Keratinocyte (primary cell): ENCODE measurements at regions not wholly inside any gene's neighbourhood (a gene's known extent, or its start where the extent isn't known, plus 50 kb on each side); places are given as distances from the start of the nearest gene placed in this dataset.

ENCODE experiments used
- DNase-seq: peaks from one replicate; pipeline ENCODE4 v3.0.0-alpha.2; 2011; ENCODE audit warnings: low read depth, missing footprints, low spot score
- FAIRE-seq: peaks from 2 replicates; lab custom pipeline; 2011; peaks lifted over from hg19 to GRCh38; lab: Jason Lieb, UNC
- H2AFZ ChIP-seq: 2 replicates; pipeline ENCODE4 v1.6.0; 2012; ENCODE audit warnings: low read length, control low read depth, inconsistent platforms; ENCODE audit not compliant: control insufficient read depth
- H3K27ac ChIP-seq: 2 replicates; pipeline ENCODE4 v1.5.1; 2011; ENCODE audit warnings: low read length; ENCODE audit not compliant: control insufficient read depth, insufficient read depth
- H3K27me3 ChIP-seq: 3 replicates; pipeline ENCODE4 v1.6.0; 2011; ENCODE audit warnings: low read length; ENCODE audit not compliant: control insufficient read depth, insufficient read depth; ENCODE audit errors: extremely low read depth
- H3K36me3 ChIP-seq, 2 experiments: 2 replicates in 1 of 2; 3 replicates in 1 of 2; pipeline ENCODE4 v1.5.1; 2011; ENCODE audit warnings: low read length in 2 of 2, mild to moderate bottlenecking in 1 of 2; ENCODE audit not compliant: control insufficient read depth in 2 of 2, insufficient read depth in 2 of 2; ENCODE audit errors: extremely low read depth in 1 of 2
- H3K4me1 ChIP-seq: 3 replicates; pipeline ENCODE4 v1.5.1; 2011; ENCODE audit warnings: low read length; ENCODE audit not compliant: control insufficient read depth, insufficient read depth; ENCODE audit errors: extremely low read depth
- H3K4me2 ChIP-seq: 3 replicates; pipeline ENCODE4 v1.6.0; 2011; ENCODE audit warnings: low read depth, low read length; ENCODE audit not compliant: control insufficient read depth, insufficient read depth; ENCODE audit errors: extremely low read depth
- H3K4me3 ChIP-seq, 3 experiments: fragments of 200-600 bp in 1 of 3; sonication (generic) in 1 of 3; 2 replicates in 2 of 3; 3 replicates in 1 of 3; pipeline ENCODE4 v1.5.1; 2011 to 2016; ENCODE audit warnings: low read length in 3 of 3, mild to moderate bottlenecking in 3 of 3, control low read depth in 2 of 3, inconsistent platforms in 1 of 3, low read depth in 1 of 3, mixed read lengths in 1 of 3, mixed run types in 1 of 3, moderate library complexity in 1 of 3; ENCODE audit not compliant: control insufficient read depth in 2 of 3, insufficient read depth in 2 of 3; ENCODE audit errors: extremely low read depth in 1 of 3
- H3K79me2 ChIP-seq: 2 replicates; pipeline ENCODE4 v1.6.0; 2012; ENCODE audit warnings: low read length; ENCODE audit not compliant: control insufficient read depth, insufficient read depth
- H3K9ac ChIP-seq: 3 replicates; pipeline ENCODE4 v1.6.0; 2011; ENCODE audit warnings: low read length; ENCODE audit not compliant: control insufficient read depth, insufficient read depth; ENCODE audit errors: extremely low read depth
- H3K9me1 ChIP-seq: 3 replicates; pipeline ENCODE4 v1.6.0; 2011; ENCODE audit warnings: low read length; ENCODE audit not compliant: control insufficient read depth, insufficient read depth; ENCODE audit errors: extremely low read depth
- H3K9me3 ChIP-seq: 2 replicates; pipeline ENCODE4 v1.5.1; 2012; ENCODE audit warnings: low read depth, low read length; ENCODE audit not compliant: control insufficient read depth
- H4K20me1 ChIP-seq: 3 replicates; pipeline ENCODE4 v1.6.0; 2011; ENCODE audit warnings: low read length; ENCODE audit not compliant: control insufficient read depth, insufficient read depth; ENCODE audit errors: extremely low read depth
- EZH2 ChIP-seq: IDR thresholded peaks from one replicate; pipeline ENCODE4 v1.6.1; 2012; ENCODE audit warnings: inconsistent platforms, mild to moderate bottlenecking, low read length, moderate library complexity
- dilution Hi-C: fragments of 300-500 bp; cut with MboI; formaldehyde crosslinking; loops from one replicate; pipeline ENCODE4 v1.7.0; 2020; ENCODE audit warnings: low sequenced_read_pairs; ENCODE audit not compliant: extremely low pct_ligation_motif_present
- TF ChIP-seq, protein P1 (sequence below), 3 experiments: IDR thresholded peaks in 1 of 3; conservative IDR thresholded peaks in 1 of 3; optimal IDR thresholded peaks in 1 of 3; 2 replicates in 2 of 3; 3 replicates in 1 of 3; pipeline versions ENCODE3 to v1.5.1; 2011; ENCODE audit warnings: low read length in 3 of 3, mild to moderate bottlenecking in 3 of 3, moderate library complexity in 2 of 3, control low read depth in 1 of 3, inconsistent platforms in 1 of 3; ENCODE audit not compliant: insufficient read depth in 2 of 3; ENCODE audit errors: extremely low read depth in 1 of 3

DNA sequence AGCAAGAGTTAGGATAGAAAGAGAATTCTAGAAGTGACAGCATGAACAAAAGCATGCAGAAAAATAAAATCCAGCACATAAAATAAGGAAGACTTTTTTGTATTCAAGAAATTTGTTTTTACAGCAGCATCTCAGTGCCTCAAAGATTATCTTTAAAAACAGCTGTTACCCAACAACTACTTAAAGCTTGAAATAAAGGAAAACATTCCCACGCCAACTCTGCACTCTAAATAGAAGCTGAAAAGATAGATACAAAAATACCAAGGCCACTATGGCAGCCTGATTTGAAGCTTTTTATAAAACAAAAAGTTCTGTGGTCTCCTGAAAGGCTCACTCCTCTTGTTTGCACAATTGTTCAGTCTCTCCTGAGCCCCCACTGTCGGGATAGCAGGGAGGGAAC lies 83.6 kb upstream of the LRRC55 start:
- H3K79me2 ChIP-seq, result no peaks in the 10 kb centered on the region
- no peak overlapping the region for H3K9ac ChIP-seq
- dilution Hi-C loops, result loop anchor here (25.0 kb wide), 1 partner anchor 261 kb away; no protein-coding TSS in a partner anchor
- no peak overlapping the region for H2AFZ ChIP-seq
- no peak overlapping the region for H3K27ac ChIP-seq
- H3K4me3 ChIP-seq, result no peak overlapping the region
- H4K20me1 ChIP-seq, result no peaks in the 10 kb centered on the region
- no peaks in the 10 kb centered on the region for H3K9me3 ChIP-seq
- no peak overlapping the region for H3K4me2 ChIP-seq
- FAIRE-seq, result no peak
- DNase-seq, result no peak
- H3K27me3 ChIP-seq, result no peaks in the 10 kb centered on the region
- H3K9me1 ChIP-seq, result no peaks in the 10 kb centered on the region
- H3K4me1 ChIP-seq, result no peaks in the 10 kb centered on the region
- no peaks in the 10 kb centered on the region for H3K36me3 ChIP-seq
- TF ChIP-seq, protein P1, sequence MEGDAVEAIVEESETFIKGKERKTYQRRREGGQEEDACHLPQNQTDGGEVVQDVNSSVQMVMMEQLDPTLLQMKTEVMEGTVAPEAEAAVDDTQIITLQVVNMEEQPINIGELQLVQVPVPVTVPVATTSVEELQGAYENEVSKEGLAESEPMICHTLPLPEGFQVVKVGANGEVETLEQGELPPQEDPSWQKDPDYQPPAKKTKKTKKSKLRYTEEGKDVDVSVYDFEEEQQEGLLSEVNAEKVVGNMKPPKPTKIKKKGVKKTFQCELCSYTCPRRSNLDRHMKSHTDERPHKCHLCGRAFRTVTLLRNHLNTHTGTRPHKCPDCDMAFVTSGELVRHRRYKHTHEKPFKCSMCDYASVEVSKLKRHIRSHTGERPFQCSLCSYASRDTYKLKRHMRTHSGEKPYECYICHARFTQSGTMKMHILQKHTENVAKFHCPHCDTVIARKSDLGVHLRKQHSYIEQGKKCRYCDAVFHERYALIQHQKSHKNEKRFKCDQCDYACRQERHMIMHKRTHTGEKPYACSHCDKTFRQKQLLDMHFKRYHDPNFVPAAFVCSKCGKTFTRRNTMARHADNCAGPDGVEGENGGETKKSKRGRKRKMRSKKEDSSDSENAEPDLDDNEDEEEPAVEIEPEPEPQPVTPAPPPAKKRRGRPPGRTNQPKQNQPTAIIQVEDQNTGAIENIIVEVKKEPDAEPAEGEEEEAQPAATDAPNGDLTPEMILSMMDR (optimal IDR thresholded peaks at IDR 0.05 in 1 of 3, IDR thresholded peaks at IDR 0.05 in 1 of 3, conservative IDR thresholded peaks at IDR 0.05 in 1 of 3; ENCODE audit: extremely low read depth in 1 of 3, insufficient read depth in 2 of 3, low read length in 3 of 3), result no peak
- no peak for TF ChIP-seq EZH2

DNA sequence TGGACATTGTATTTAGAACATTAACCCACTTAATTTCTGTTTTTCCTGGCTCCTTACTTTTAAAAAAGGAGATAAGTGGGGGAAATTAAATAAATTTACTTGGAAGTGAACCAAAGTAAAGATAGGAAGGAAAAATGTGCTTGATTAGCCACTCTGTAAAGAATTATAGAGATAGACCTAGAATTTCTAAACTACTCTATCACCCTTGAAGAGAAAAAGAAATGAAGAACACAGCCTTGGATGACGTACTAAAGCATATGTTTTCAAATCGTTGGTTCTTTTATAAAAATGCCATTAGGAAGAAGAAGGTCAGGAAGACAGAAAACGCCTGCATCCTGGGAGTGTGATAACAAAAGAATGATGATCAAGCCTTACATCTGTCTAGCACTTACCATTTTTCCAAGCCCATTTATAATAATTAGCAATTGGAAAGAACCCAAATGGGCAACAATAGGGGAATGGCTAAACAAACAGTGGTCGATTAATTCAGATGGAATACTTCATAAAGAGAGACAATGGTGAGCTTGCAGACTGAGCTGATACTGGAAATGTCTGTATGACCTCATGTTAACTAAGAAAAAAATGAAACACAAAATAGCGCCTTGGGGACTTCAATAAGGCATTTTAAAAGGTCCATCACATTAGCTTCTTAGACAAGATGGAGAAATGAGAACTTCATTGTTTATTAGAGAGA lies 81.0 kb upstream of the LRRC55 start:
- no peaks in the 10 kb centered on the region for H3K9me1 ChIP-seq
- H3K4me2 ChIP-seq, result no peak overlapping the region
- no peak for TF ChIP-seq EZH2
- TF ChIP-seq, protein P1 (optimal IDR thresholded peaks at IDR 0.05 in 1 of 3, IDR thresholded peaks at IDR 0.05 in 1 of 3, conservative IDR thresholded peaks at IDR 0.05 in 1 of 3; ENCODE audit: extremely low read depth in 1 of 3, insufficient read depth in 2 of 3, low read length in 3 of 3), result no peak
- dilution Hi-C loops, result no loop called here
- no peaks in the 10 kb centered on the region for H4K20me1 ChIP-seq
- H2AFZ ChIP-seq, result no peak overlapping the region
- H3K27me3 ChIP-seq, result no peaks in the 10 kb centered on the region
- FAIRE-seq, result no peak
- no peaks in the 10 kb centered on the region for H3K79me2 ChIP-seq
- no peak overlapping the region for H3K27ac ChIP-seq
- no peak overlapping the region for H3K9ac ChIP-seq
- H3K36me3 ChIP-seq, result no peaks in the 10 kb centered on the region
- H3K4me3 ChIP-seq, result no peak overlapping the region
- H3K9me3 ChIP-seq, result no peaks in the 10 kb centered on the region
- no peaks in the 10 kb centered on the region for H3K4me1 ChIP-seq
- no peak for DNase-seq
